Activated CD4-positive, alpha-beta T cell treated with anti-CD3 and anti-CD28 coated beads, Interleukin-2, amount 50 U/mL, for 16 hours (primary cell): ENCODE measurements at regions not wholly inside any gene's neighbourhood (a gene's known extent, or its start where the extent isn't known, plus 50 kb on each side); places are given as distances from the start of the nearest gene placed in this dataset.
"Not testable (repeated sequence)": the region's sequence is repeated elsewhere in the genome, so short reads cannot be mapped to it uniquely, and the experiment has no call there.

Source experiments
- DNase-seq: peaks from one replicate; pipeline ENCODE4 v3.0.0-alpha.2; 2020

GRCh38 chr6:144660561-144661115 lies 375.5 kb downstream of the UTRN start:
- DNase-seq, result no peak

DNA sequence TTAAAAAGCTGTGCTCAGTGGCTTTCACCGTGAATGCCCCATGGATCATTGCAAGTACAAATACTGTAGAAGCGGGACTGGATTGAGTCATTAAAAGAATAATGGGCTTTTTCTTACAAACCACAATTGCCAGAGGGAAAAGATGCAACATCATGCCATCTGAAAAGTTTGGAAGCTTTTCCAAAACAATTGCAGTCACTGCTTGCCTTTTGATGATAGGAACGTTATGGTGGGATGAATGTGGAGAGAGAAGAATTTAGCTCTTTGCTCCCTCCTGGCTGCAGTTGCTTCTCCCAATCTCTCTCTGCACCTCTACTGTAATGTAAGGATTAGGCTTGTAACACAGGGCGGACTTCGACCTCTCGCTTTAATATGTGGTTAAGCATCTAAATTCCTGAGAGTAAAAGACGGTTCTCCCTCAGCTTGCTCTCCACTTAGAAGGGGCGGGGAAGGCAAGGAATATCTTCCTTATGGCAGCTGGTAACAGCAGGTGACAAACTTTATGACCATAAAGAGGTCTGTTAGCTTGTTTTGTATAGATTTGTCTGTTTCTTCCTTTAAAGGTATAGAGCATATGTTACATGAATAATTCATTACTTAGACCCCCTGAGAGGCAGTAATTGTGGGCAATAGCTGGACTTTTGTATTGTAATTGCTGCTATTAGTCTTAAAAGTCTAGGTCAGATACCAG lies 376.1 kb downstream of the UTRN start:
- no peak for DNase-seq

GRCh38 chr6:144662812-144663365 lies 377.8 kb downstream of the UTRN start:
- DNase-seq, result no peak

DNA sequence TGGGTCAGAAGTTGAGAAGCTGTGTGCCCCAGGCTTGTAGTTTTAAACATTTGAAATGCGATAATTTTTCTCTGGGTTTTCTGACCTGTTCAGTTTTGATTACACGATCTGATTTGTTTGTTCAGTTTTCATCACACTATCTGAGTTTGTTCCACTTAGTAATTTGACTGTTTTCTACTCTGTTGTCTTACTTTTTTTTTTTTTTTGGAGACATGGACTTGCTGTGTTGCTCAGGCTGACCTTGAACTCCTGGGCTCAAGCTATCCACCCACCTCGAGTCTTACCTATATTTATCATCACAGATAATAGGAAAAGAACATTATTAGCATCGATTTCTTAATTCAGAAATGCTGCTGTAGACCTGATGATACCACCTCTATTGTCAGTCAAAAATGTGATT lies 379.1 kb downstream of the UTRN start:
- DNase-seq, result no peak

- DNase-seq, result no peak
Measured at GRCh38 chr6:144664947-144665346, 379.8 kb downstream of the UTRN start.

- DNase-seq, result no peak
Measured at GRCh38 chr6:144665932-144666450, 380.9 kb downstream of the UTRN start.

- DNase-seq, result no peak
Measured at GRCh38 chr6:144666781-144667180, 381.6 kb downstream of the UTRN start.

GRCh38 chr6:144667532-144668503 lies 382.7 kb downstream of the UTRN start:
- DNase-seq, result no peak

GRCh38 chr6:144670259-144670658 lies 385.1 kb downstream of the UTRN start:
- not testable (repeated sequence) for DNase-seq

DNA sequence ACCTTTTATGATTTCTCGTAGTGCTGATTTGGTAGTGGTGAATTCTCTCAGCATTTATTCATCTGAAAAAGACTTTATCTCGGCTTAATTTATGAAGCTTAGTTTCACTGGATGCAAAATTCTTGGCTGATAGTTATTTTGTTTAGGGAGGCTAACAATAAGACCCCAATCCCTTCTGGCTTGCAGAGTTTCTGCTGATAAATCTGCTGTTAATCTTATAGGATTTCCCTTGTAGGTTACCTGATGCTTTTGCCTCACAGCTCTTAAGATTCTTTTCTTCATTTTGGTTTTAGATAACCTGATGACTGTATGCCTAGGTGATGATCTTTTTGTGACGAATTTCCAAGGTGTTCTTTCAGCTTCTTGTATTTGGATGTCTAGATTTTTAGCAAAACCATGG lies 388.7 kb downstream of the UTRN start:
- no peak for DNase-seq

DNA sequence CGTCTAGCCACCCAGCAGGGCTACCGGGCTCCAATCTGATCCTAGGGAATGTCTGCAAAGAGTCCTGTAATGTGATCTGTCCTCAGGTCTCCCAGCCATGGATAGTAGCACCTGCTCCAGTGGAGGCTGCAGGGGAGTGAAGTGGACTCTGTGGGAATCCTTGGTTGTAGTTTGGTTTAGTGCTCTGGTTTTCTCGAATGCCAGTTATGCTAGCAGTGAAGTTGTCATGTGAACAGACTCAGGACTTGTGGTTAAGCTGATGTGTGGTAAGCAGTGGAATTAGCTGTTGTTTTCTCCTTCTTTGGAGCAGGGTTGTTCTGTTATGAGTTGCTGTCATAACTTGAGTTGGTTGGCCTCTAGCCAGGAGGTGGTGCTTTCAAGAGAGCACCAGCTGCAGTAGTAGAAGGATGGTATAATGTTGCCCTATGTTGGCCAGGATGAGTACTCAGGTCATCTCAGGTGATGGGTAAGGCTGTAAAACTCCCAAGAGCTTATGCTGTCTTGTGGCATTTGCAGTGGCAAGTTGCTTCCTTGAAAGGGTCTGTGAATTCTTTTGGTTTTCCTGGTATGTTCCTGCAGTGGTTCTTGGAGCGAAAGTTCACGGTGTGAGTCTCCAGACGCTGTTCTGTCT lies 390.2 kb downstream of the UTRN start:
- peak; percentile 83 for DNase-seq

DNA sequence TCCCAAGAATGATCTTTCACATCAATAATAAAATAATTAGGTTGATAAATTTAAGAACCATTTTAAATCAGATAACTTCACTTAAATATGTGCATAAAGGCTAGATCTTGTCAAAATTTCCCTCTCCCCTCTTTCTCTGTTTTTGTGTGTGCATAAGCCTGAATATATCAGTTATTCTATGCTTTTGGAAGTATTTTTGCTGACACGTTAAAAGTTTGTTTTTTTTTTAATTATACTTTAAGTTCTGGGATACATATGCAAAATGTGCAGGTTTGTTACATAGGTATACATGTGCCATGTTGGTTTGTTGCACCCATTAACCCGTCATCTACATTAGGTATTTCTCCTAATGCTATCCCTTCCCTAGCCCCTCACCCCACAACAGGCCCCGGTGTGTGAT lies 391.2 kb downstream of the UTRN start:
- DNase-seq, result not testable (repeated sequence)

DNA sequence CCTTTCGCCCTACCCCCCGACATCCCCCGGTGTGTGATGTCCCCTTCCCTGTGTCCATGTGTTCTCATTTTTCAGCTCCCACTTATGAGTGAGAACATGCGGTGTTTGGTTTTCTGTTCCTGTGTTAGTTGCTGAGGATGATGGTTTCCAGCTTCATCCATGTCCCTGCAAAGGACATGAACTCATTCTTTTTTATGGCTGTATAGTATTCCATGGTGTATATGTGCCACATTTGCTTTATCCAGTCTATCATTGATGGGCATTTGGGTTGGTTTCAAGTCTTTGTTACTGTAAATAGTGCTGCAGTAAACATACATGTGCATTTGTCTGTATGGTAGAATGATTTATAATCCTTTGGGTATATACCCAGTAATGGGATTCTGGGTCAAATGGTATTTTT lies 392.1 kb downstream of the UTRN start:
- not testable (repeated sequence) for DNase-seq

DNA sequence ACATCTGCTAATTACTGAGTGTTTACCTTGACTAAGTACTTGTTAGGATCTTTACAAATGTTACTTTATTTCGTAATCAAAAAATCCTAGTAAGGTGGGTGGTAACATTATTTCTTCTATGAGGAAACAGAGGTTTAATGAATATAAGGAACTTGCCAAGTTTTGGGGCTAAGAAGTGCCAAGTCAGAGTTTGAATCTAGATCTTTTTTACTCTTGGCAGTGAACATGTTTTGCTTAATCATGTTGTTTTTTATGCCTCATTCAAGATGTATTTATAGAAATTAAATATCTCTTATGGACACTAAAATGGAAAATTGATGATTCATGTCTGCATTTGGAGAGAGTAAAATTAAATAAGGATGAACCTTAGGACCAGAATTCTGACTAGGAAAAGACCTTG lies 393.7 kb downstream of the UTRN start:
- no peak for DNase-seq

GRCh38 chr6:144681334-144681733 lies 396.2 kb downstream of the UTRN start:
- DNase-seq, result no peak

DNA sequence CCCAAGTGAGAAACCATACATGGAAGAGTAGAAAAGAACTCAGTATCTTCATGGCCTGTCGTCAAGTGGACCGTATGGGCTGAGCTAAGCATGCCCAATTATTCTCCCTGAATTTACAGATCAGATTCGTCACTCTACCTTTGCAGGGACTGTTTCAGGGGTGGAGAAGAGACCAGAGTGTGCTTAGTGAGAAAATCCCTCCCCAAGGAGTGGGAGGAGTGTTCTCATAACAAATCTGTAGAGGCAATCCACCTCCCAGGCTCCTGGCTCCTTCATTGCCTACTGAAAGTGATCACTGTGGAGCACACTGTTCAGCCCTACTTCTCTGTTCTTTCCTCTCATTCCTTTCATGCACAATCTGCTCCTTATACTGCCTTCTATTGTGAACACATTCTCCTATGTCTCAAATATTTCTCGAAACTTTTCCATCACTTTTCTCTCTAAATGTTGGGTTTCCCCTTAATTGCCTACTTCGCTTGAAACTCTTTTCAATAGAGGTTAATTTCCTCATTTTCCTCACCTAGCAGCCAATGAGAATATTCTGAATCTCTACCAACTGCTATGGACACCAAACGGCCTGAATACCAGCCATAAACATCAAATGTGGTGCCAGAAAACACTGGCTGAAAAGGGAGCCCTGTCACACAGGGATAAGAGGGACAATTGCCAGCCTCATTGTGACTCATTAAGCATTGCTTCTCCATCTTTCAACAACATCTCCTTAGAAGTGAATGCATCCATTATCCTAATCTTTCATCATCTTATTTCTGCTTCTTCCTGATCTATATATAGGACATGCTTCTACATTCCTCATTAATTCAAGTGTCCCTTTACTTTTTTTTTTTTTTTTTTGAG lies 398.3 kb downstream of the UTRN start:
- DNase-seq, result no peak

- no peak for DNase-seq
Measured at GRCh38 chr6:144688713-144689112, 403.6 kb downstream of the UTRN start.

- DNase-seq, result no peak
Measured at GRCh38 chr6:144689503-144690040, 404.4 kb downstream of the UTRN start.

DNA sequence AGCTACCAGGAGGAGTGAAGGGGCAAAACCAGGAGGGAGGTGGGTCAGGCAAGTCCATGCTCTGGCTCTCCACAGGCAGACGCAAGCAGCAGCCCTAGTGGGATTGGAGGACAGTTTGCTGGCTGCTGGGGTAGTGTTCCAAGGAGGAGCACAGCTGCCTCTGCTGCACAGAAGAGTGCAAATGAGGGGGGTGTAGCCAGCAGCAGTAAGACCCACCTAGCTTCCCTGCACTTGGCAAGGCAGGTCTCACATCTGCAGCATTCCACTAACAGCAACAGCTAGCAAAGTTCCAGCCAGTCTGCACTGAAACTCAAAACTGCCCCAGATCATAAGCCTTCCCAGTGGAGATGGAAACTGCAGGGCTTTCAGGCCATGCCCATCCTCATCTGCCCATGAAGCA lies 405.0 kb downstream of the UTRN start:
- DNase-seq, result no peak

DNA sequence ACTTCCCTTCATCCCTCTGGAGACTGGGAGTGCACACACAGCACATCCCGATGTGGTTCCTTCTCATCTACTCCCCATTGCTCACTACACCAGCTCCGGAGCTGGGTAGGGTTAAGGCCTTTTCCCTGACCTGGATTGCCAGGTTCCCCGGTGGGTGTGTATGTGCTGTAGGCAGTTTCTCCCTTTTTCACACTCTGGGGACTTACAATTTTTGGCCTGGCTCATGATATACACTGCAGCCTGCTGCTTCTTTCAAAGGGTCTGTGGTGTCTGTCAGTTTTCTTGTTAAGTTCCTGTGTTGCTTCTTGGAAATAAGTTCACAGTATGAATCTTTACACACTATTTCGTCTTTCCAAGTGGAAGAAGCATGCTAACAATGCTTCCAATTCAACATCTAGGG lies 405.5 kb downstream of the UTRN start:
- no peak for DNase-seq

DNA sequence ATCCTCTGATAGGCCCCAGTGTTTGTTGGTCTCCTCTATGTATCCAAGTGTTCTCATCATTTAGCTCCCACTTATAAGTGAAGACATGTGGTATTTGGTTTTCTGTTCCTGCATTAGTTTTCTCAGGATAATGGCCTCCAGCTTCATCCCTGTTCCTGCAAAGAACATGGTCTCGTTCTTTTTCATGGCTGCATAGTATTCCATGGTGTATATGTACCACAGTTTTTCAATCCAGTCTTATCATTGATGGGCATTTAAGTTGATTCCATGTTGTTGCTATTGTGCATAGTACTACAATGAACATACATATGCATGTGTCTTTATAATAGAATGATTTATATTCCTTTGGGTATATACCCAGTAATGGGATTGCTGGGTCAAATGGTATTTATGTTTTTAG lies 406.9 kb downstream of the UTRN start:
- not testable (repeated sequence) for DNase-seq
